ENCODE measurements at regions not wholly inside any gene's neighbourhood (a gene's known extent, or its start where the extent isn't known, plus 50 kb on each side); places are given as distances from the start of the nearest gene placed in this dataset.

DNA sequence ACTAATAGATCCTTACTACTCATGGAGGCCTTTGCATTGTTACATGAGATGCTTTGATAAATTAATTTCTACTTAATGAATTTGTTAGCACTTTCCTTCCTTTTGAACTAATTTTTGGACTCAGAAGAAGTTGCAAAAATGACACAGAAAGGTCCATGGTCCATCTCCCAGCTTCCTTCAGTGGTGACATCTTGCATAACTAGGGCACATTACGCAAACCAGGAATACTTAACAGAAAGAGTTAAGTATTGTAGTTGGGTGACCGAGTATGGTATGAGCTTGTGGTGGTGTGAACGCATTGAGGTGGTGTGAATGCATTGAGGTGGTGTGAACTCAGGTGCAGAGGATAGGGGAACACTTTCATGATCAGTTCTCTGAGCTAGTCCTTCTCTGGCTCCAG is 151.1 kb upstream of the TWIST2 start:
- Histone ChIP-seq H3K9me2 (ENCODE audit: insufficient read depth) (no peaks in the 10 kb centered on the region), H3K4me1 (ENCODE audit: insufficient read depth) (peaks cover 24% of the 10 kb centered on the region), H3K27me3 (replicated peaks; ENCODE audit: insufficient read depth) (no peaks in the 10 kb centered on the region), H3K27ac (no peak overlapping the region), H3K9ac (no peak overlapping the region), H2AFZ (no peak overlapping the region), H4K20me1 (ENCODE audit: insufficient read depth) (no peaks in the 10 kb centered on the region), H3K4me3 (no peak overlapping the region), H3K9me3 (ENCODE audit: low read depth) (no peaks in the 10 kb centered on the region), H3K4me2 (ENCODE audit: unreplicated experiment) (no peak overlapping the region), H3F3A (ENCODE audit: insufficient read depth) (no peaks in the 10 kb centered on the region), H3K79me2 (ENCODE audit: insufficient read depth) (no peaks in the 10 kb centered on the region), H3K36me3 (ENCODE audit: low read depth) (no peaks in the 10 kb centered on the region)
- in situ Hi-C loops (cut with MboI): no loop called here
- 95 to 97% methylated on average over 3 of the region's 3 CpGs for WGBS, 2 experiments (ENCODE audit: low coverage in 1 of 2, low lambda C conversion rate in 2 of 2, missing lambda C conversion rate in 2 of 2)
- no peak for TF ChIP-seq EZH2 (IDR thresholded peaks at IDR 0.05; ENCODE audit: insufficient read depth, poor library complexity, severe bottlenecking)
- TF ChIP-seq EZH2phosphoT487 (IDR thresholded peaks at IDR 0.05; ENCODE audit: insufficient read depth, low read depth): no peak
- no peak for DNase-seq

DNA sequence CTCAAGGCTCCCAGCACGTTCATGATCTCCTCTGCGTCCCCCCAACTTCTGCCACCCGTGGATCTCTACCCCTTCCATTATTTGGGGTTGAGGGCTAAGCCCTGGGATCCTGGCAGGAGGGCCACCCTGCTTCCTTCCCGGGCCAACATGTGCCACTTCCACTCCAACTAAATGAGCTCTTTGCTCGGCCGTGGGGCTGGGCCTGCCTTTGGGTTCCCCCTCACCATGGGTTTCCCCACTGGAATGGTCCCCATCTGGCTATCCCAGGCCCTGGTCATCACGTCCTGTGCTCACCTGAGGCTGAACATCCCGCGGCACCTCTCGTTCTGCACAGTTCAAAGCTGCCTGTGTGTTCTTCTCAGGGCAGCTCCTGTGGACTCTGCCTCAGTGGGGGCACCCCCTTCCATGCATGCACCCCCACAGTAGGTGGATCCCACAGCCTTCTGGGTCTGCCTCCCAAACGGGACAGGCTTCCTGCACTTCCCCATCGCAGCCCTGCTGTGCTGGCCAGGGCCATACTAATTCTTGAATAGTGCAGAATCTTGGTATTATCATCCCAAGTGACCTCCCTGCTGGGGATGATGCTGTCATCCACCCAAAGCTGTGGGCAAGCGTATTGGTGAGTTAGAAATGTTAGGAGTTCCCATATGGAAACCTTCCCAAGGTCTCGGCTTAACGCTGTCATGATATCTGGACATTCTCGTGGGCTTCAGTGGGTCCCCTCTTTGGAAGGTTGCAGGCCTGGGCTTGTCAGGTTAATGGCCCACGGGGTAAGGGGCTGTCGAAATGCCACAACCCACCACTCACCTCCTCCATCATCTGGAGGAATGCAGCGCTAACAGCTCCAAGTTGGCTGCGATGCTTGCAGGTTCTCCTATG is 150.5 kb upstream of the TWIST2 start:
- DNase-seq: no peak
- Histone ChIP-seq H4K20me1 (ENCODE audit: insufficient read depth) (no peaks in the 10 kb centered on the region), H3K9me3 (ENCODE audit: low read depth) (no peaks in the 10 kb centered on the region), H3F3A (ENCODE audit: insufficient read depth) (no peaks in the 10 kb centered on the region), H3K79me2 (ENCODE audit: insufficient read depth) (no peaks in the 10 kb centered on the region), H3K4me1 (ENCODE audit: insufficient read depth) (peaks cover 18% of the 10 kb centered on the region), H3K27ac (no peak overlapping the region), H3K9me2 (ENCODE audit: insufficient read depth) (no peaks in the 10 kb centered on the region), H3K4me3 (no peak overlapping the region), H3K36me3 (ENCODE audit: low read depth) (no peaks in the 10 kb centered on the region), H2AFZ (no peak overlapping the region), H3K9ac (no peak overlapping the region), H3K4me2 (ENCODE audit: unreplicated experiment) (no peak overlapping the region), H3K27me3 (replicated peaks; ENCODE audit: insufficient read depth) (no peaks in the 10 kb centered on the region)
- in situ Hi-C loops (cut with MboI): no loop called here
- WGBS, 2 experiments (ENCODE audit: low coverage in 1 of 2, low lambda C conversion rate in 2 of 2, missing lambda C conversion rate in 2 of 2): 81% methylated on average over 20 of the region's 20 CpGs
- TF ChIP-seq EZH2 (IDR thresholded peaks at IDR 0.05; ENCODE audit: insufficient read depth, poor library complexity, severe bottlenecking) (no peak), EZH2phosphoT487 (IDR thresholded peaks at IDR 0.05; ENCODE audit: insufficient read depth, low read depth) (no peak)

DNA sequence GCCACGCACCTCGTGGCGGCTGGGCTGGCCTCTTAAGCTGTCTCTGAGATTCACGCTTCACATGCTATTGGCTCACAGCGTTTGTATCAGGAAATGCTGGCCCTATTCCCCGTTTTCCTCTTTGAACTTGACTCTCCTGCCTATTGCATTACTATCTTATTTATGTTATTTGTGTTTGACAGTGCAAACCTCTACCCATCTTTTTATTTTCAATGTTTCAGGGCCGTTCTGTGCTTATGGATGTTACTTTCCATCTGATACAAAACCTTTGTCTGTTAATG is 149.9 kb upstream of the TWIST2 start:
- in situ Hi-C loops (cut with MboI): no loop called here

DNA sequence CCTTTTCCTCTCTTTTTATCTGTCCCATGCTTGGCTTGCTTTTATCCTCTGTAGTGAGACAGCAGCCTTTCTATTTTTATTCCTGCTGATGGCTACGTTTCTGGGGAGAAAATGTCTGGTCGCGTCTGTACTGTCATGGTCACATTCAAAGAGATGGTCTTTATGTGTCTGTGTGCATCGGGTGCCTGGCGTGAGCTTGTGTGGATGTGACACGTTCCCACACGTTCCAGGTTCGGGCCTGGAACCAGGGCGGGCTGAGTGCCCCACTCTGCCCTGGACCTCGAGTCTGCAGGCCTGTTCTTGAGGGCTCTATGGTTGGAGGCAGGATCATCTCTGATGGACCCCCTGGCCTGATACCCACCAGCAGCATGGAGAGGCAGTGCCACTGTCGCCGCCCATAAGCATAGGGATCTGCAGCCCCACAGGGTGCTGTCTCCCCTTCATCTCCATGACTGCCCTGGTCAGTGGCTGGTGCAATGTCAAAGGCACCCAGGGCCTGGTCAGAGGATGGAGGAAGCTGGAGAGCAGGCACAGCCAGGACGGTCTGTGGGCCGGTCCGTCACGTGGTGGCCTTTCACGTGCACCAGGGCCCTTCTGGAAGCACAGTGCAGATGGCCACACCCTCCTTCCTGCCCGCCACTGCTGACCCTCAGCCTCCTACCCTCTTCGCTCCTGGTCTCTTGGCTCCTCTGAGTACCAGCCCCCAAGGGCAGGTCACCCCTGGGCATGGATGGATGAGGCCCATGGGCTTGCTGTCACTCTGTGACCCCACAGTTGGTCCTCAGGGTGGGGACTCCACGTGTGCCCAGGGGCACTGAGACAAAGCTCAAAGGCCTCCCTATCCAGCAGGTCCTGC is 149.2 kb upstream of the TWIST2 start:
- Histone ChIP-seq H3K27me3 (replicated peaks; ENCODE audit: insufficient read depth) (no peaks in the 10 kb centered on the region), H4K20me1 (ENCODE audit: insufficient read depth) (no peaks in the 10 kb centered on the region), H2AFZ (no peak overlapping the region), H3K36me3 (ENCODE audit: low read depth) (no peaks in the 10 kb centered on the region), H3K27ac (no peak overlapping the region), H3K4me3 (no peak overlapping the region), H3K9ac (no peak overlapping the region), H3K4me2 (ENCODE audit: unreplicated experiment) (no peak overlapping the region), H3F3A (ENCODE audit: insufficient read depth) (no peaks in the 10 kb centered on the region), H3K9me3 (ENCODE audit: low read depth) (no peaks in the 10 kb centered on the region), H3K4me1 (ENCODE audit: insufficient read depth) (peaks cover 17% of the 10 kb centered on the region), H3K9me2 (ENCODE audit: insufficient read depth) (no peaks in the 10 kb centered on the region), H3K79me2 (ENCODE audit: insufficient read depth) (no peaks in the 10 kb centered on the region)
- no peak for DNase-seq
- in situ Hi-C loops (cut with MboI): no loop called here
- WGBS, 2 experiments (ENCODE audit: low coverage in 1 of 2, low lambda C conversion rate in 2 of 2, missing lambda C conversion rate in 2 of 2): 78 to 82% methylated on average over 20 of the region's 20 CpGs
- no peak for TF ChIP-seq EZH2 (IDR thresholded peaks at IDR 0.05; ENCODE audit: insufficient read depth, poor library complexity, severe bottlenecking)
- TF ChIP-seq EZH2phosphoT487 (IDR thresholded peaks at IDR 0.05; ENCODE audit: insufficient read depth, low read depth): no peak

More for the DNA sequence above, 149.9 kb upstream of the TWIST2 start:
- Histone ChIP-seq H3K9ac (no peak overlapping the region), H3K4me1 (ENCODE audit: insufficient read depth) (peaks cover 17% of the 10 kb centered on the region), H3F3A (ENCODE audit: insufficient read depth) (no peaks in the 10 kb centered on the region), H3K4me3 (no peak overlapping the region), H3K79me2 (ENCODE audit: insufficient read depth) (no peaks in the 10 kb centered on the region), H3K36me3 (ENCODE audit: low read depth) (no peaks in the 10 kb centered on the region), H3K27me3 (replicated peaks; ENCODE audit: insufficient read depth) (no peaks in the 10 kb centered on the region), H2AFZ (no peak overlapping the region), H3K27ac (no peak overlapping the region), H3K9me2 (ENCODE audit: insufficient read depth) (no peaks in the 10 kb centered on the region), H4K20me1 (ENCODE audit: insufficient read depth) (no peaks in the 10 kb centered on the region), H3K4me2 (ENCODE audit: unreplicated experiment) (no peak overlapping the region), H3K9me3 (ENCODE audit: low read depth) (no peaks in the 10 kb centered on the region)
- DNase-seq: no peak
- WGBS, 2 experiments (ENCODE audit: low coverage in 1 of 2, low lambda C conversion rate in 2 of 2, missing lambda C conversion rate in 2 of 2): 46 to 51% methylated on average over 7 of the region's 7 CpGs
- TF ChIP-seq EZH2phosphoT487 (IDR thresholded peaks at IDR 0.05; ENCODE audit: insufficient read depth, low read depth): no peak
- TF ChIP-seq EZH2 (IDR thresholded peaks at IDR 0.05; ENCODE audit: insufficient read depth, poor library complexity, severe bottlenecking): no peak

Data from GM23248 (cell line).